H1 (cell line): ENCODE measurements at regions not wholly inside any gene's neighbourhood (a gene's known extent, or its start where the extent isn't known, plus 50 kb on each side); places are given as distances from the start of the nearest gene placed in this dataset.

Experiments
- CTCF ChIA-PET: fragments of 300-600 bp; sonication (Branson Sonifier 250); formaldehyde crosslinking; loops from one replicate; lab custom pipeline; 2021; ENCODE audit not compliant: partially characterized antibody; lab: Charles Lee
- POLR2A ChIA-PET: fragments of 300-600 bp; sonication (Branson Sonifier 250); formaldehyde crosslinking; loops from one replicate; lab custom pipeline; 2021; ENCODE audit warnings: inconsistent platforms; ENCODE audit not compliant: partially characterized antibody; lab: Charles Lee
- DNase-seq, 2 experiments: peaks; one replicate each; pipeline versions ENCODE4 v3.0.0 to v3.0.0-alpha.2; 2010 to 2022; ENCODE audit warnings: low spot score in 2 of 2, low read depth in 1 of 2, mixed read lengths in 1 of 2
- FAIRE-seq: peaks from 2 replicates; lab custom pipeline; 2011; peaks lifted over from hg19 to GRCh38; lab: Jason Lieb, UNC
- H2AFZ ChIP-seq: 2 replicates; pipeline ENCODE4 v1.8.1; 2012; ENCODE audit warnings: low read length, inconsistent platforms
- H2AK5ac ChIP-seq: 2 replicates; pipeline ENCODE4 v1.6.1; 2013; ENCODE audit warnings: low read depth, low read length
- H2BK120ac ChIP-seq: replicated peaks from 2 replicates; pipeline ENCODE3; 2013; ENCODE audit warnings: low read depth, low read length, inconsistent platforms
- H2BK12ac ChIP-seq: 2 replicates; pipeline ENCODE4 v1.6.1; 2013; ENCODE audit warnings: low read depth, low read length
- H2BK15ac ChIP-seq: 2 replicates; pipeline ENCODE4 v1.6.1; 2013; ENCODE audit warnings: low read length
- H2BK20ac ChIP-seq: 2 replicates; pipeline ENCODE4 v1.6.1; 2013; ENCODE audit warnings: low read length
- H2BK5ac ChIP-seq: 2 replicates; pipeline ENCODE4 v1.6.1; 2013; ENCODE audit warnings: low read depth, low read length
- H3K14ac ChIP-seq: 2 replicates; pipeline ENCODE4 v1.6.1; 2013; ENCODE audit warnings: inconsistent platforms; ENCODE audit not compliant: insufficient read length
- H3K18ac ChIP-seq: 2 replicates; pipeline ENCODE4 v1.6.1; 2013; ENCODE audit warnings: low read length; ENCODE audit errors: extremely low read depth
- H3K23ac ChIP-seq: 2 replicates; pipeline ENCODE4 v1.6.1; 2013; ENCODE audit warnings: inconsistent platforms; ENCODE audit not compliant: insufficient read length
- H3K23me2 ChIP-seq: 2 replicates; pipeline ENCODE4 v1.6.1; 2013; ENCODE audit warnings: low read depth, low read length
- H3K27ac ChIP-seq: 2 replicates; pipeline ENCODE4 v1.6.1; 2011; ENCODE audit warnings: low read depth, low read length, inconsistent platforms
- H3K27me3 ChIP-seq, 4 experiments: replicated peaks in 1 of 4; 1 replicate in 1 of 4; 2 replicates in 3 of 4; pipeline versions ENCODE4 v1.6.1 to v1.8.1; 2011 to 2013; ENCODE audit warnings: low read length in 3 of 4, mild to moderate bottlenecking in 3 of 4, inconsistent platforms in 2 of 4, mixed read lengths in 2 of 4, moderate library complexity in 1 of 4; ENCODE audit not compliant: control insufficient read depth in 3 of 4, insufficient read depth in 3 of 4; ENCODE audit errors: extremely low read depth in 1 of 4
- H3K36me3 ChIP-seq, 4 experiments: 2 replicates each; pipeline versions ENCODE4 v1.6.1 to v1.8.1; 2011 to 2013; ENCODE audit warnings: mild to moderate bottlenecking in 4 of 4, low read length in 3 of 4, moderate library complexity in 2 of 4, control low read depth in 1 of 4, inconsistent platforms in 1 of 4; ENCODE audit not compliant: insufficient read depth in 4 of 4, control insufficient read depth in 2 of 4
- H3K4ac ChIP-seq: replicated peaks from 2 replicates; pipeline ENCODE3; 2013; ENCODE audit warnings: low read length, low read depth, mixed read lengths, inconsistent platforms; ENCODE audit not compliant: insufficient read length
- H3K4me1 ChIP-seq, 4 experiments: replicated peaks in 1 of 4; 1 replicate in 1 of 4; 2 replicates in 3 of 4; pipeline versions ENCODE4 v1.6.1 to v1.8.1; 2011 to 2013; ENCODE audit warnings: low read length in 3 of 4, inconsistent platforms in 2 of 4, mixed read lengths in 1 of 4; ENCODE audit not compliant: insufficient read depth in 4 of 4, control insufficient read depth in 3 of 4
- H3K4me2 ChIP-seq, 2 experiments: 2 replicates each; pipeline versions ENCODE4 v1.6.1 to v1.8.1; 2011 to 2013; ENCODE audit warnings: low read depth in 2 of 2, low read length in 2 of 2, control low read depth in 1 of 2, inconsistent platforms in 1 of 2, mild to moderate bottlenecking in 1 of 2; ENCODE audit not compliant: insufficient read depth in 1 of 2
- H3K4me3 ChIP-seq, 4 experiments: fragments of 200-600, 300-600 bp in 1 of 4; sonication (generic), shearing (Covaris generic), sonication (Bioruptor Twin) in 1 of 4; 2 replicates each; pipeline versions ENCODE4 v1.5.1 to v1.8.1; 2011 to 2016; ENCODE audit warnings: low read length in 4 of 4, low read depth in 3 of 4, control low read depth in 2 of 4, inconsistent platforms in 2 of 4, mild to moderate bottlenecking in 2 of 4, mixed read lengths in 1 of 4, moderate library complexity in 1 of 4; ENCODE audit not compliant: insufficient read depth in 2 of 4; ENCODE audit errors: extremely low read depth in 1 of 4
- H3K56ac ChIP-seq: replicated peaks from 2 replicates; pipeline ENCODE3; 2013; ENCODE audit warnings: low read depth, mild to moderate bottlenecking, mixed read lengths, low read length, inconsistent platforms; ENCODE audit not compliant: insufficient read length
- H3K79me1 ChIP-seq: 2 replicates; pipeline ENCODE4 v1.6.1; 2013; ENCODE audit warnings: low read depth, low read length, control low read depth
- H3K79me2 ChIP-seq, 2 experiments: 2 replicates each; pipeline versions ENCODE4 v1.6.1 to v1.8.1; 2012 to 2013; ENCODE audit warnings: low read length in 2 of 2, mild to moderate bottlenecking in 2 of 2, inconsistent platforms in 1 of 2; ENCODE audit not compliant: insufficient read depth in 2 of 2, control insufficient read depth in 1 of 2
- H3K9ac ChIP-seq, 4 experiments: replicated peaks in 1 of 4; 1 replicate in 1 of 4; 2 replicates in 3 of 4; pipeline versions ENCODE4 v1.6.1 to v1.8.1; 2011 to 2013; ENCODE audit warnings: low read depth in 3 of 4, low read length in 3 of 4, control low read depth in 2 of 4, mild to moderate bottlenecking in 2 of 4, moderate library complexity in 2 of 4, inconsistent platforms in 1 of 4; ENCODE audit errors: extremely low read depth in 1 of 4
- H3K9me3 ChIP-seq, 2 experiments: 2 replicates each; pipeline versions ENCODE4 v1.6.1 to v1.8.1; 2012 to 2013; ENCODE audit warnings: mild to moderate bottlenecking in 2 of 2, moderate library complexity in 2 of 2, control low read depth in 1 of 2, inconsistent platforms in 1 of 2, low read depth in 1 of 2, low read length in 1 of 2, mixed read lengths in 1 of 2; ENCODE audit not compliant: insufficient read depth in 2 of 2
- H4K20me1 ChIP-seq, 2 experiments: replicated peaks in 1 of 2; 2 replicates each; pipeline versions ENCODE3 to v1.8.1; 2011 to 2013; ENCODE audit warnings: inconsistent platforms in 2 of 2, low read length in 2 of 2, mild to moderate bottlenecking in 1 of 2; ENCODE audit not compliant: insufficient read depth in 2 of 2, control insufficient read depth in 1 of 2
- H4K5ac ChIP-seq: 2 replicates; pipeline ENCODE4 v1.6.1; 2013; ENCODE audit warnings: low read length, low read depth, mixed read lengths, inconsistent platforms; ENCODE audit not compliant: insufficient read length
- H4K8ac ChIP-seq: 2 replicates; pipeline ENCODE4 v1.8.0; 2013; ENCODE audit warnings: mild to moderate bottlenecking, moderate library complexity, low read length, inconsistent platforms; ENCODE audit not compliant: insufficient read depth; ENCODE audit errors: extremely low read depth
- H4K91ac ChIP-seq: replicated peaks from 2 replicates; pipeline ENCODE3; 2013; ENCODE audit warnings: low read length, mixed read lengths, inconsistent platforms; ENCODE audit not compliant: insufficient read length
- CBX5 ChIP-seq: fragments of 300-800, 300-1000 bp; sonication (generic); IDR thresholded peaks from 2 replicates; pipeline ENCODE4 v1.7.1; 2016; ENCODE audit warnings: antibody characterized with exemption, low read length, low read depth
- CHD1 ChIP-seq: IDR thresholded peaks from 2 replicates; pipeline ENCODE4 v1.6.1; 2012; ENCODE audit warnings: low read depth, low read length, improper control_type of control experiment
- CHD2 ChIP-seq: IDR thresholded peaks from 2 replicates; pipeline ENCODE4 v1.6.1; 2012; ENCODE audit warnings: low read length, improper control_type of control experiment
- E2F6 ChIP-seq: IDR thresholded peaks from 2 replicates; pipeline ENCODE4 v1.6.1; 2012; ENCODE audit warnings: inconsistent platforms
- GABPA ChIP-seq: IDR thresholded peaks from 2 replicates; pipeline ENCODE4 v1.6.1; 2011; ENCODE audit warnings: mild to moderate bottlenecking, low read length, moderate library complexity, borderline replicate concordance; ENCODE audit not compliant: insufficient read depth
- GTF2F1 ChIP-seq: IDR thresholded peaks from 2 replicates; pipeline ENCODE4 v1.6.1; 2012; ENCODE audit warnings: low read depth, low read length, improper control_type of control experiment, borderline replicate concordance
- HDAC2 ChIP-seq, 2 experiments: fragments of 300-600 bp in 1 of 2; sonication (generic) in 1 of 2; IDR thresholded peaks; 2 replicates each; pipeline ENCODE4 v1.6.1; 2011 to 2012; ENCODE audit warnings: low read depth in 2 of 2, low read length in 2 of 2, mild to moderate bottlenecking in 2 of 2, moderate library complexity in 2 of 2, borderline replicate concordance in 1 of 2, inconsistent platforms in 1 of 2
- JUN ChIP-seq: IDR thresholded peaks from 2 replicates; pipeline ENCODE4 v1.6.1; 2011; ENCODE audit warnings: low read depth, mild to moderate bottlenecking, improper control_type of control experiment, low read length
- KDM4A ChIP-seq: IDR thresholded peaks from one replicate; pipeline ENCODE4 v1.7.1; 2012; ENCODE audit warnings: low read depth, mild to moderate bottlenecking, moderate library complexity, low read length, inconsistent platforms; ENCODE audit not compliant: severe bottlenecking
- PHF8 ChIP-seq: fragments of 200-600 bp; sonication (generic); conservative IDR thresholded peaks from 2 replicates; pipeline ENCODE4 v1.7.1; 2012; ENCODE audit warnings: low read depth, mild to moderate bottlenecking, inconsistent platforms, low read length, moderate library complexity
- POLR2A ChIP-seq, 2 experiments: IDR thresholded peaks; 1 replicate in 1 of 2; 2 replicates in 1 of 2; pipeline ENCODE4 v1.6.1; 2011; ENCODE audit warnings: low read depth in 2 of 2, low read length in 2 of 2, mild to moderate bottlenecking in 2 of 2; ENCODE audit errors: control extremely low read depth in 1 of 2
- SIRT6 ChIP-seq: IDR thresholded peaks from one replicate; pipeline ENCODE4 v1.7.1; 2012; ENCODE audit warnings: low read length, inconsistent platforms
- SIX5 ChIP-seq: IDR thresholded peaks from 2 replicates; pipeline ENCODE4 v1.6.1; 2011; ENCODE audit warnings: mild to moderate bottlenecking, low read depth, low read length
- TAF7 ChIP-seq: optimal IDR thresholded peaks from 2 replicates; pipeline ENCODE3; 2011; ENCODE audit warnings: low read depth, mild to moderate bottlenecking, inconsistent platforms, low read length, moderate library complexity, borderline replicate concordance
- YY1 ChIP-seq: IDR thresholded peaks from 2 replicates; pipeline ENCODE4 v1.6.1; 2011; ENCODE audit warnings: low read depth, mild to moderate bottlenecking, low read length
- WGBS, 2 experiments: shearing (Covaris generic) in 1 of 2; methylation state at CpG; one replicate each; pipeline versions ENCODE4 v1.1.6 to v1.1.7; 2013 to 2015; ENCODE audit warnings: low lambda C conversion rate in 2 of 2, mixed read lengths in 2 of 2, inconsistent platforms in 1 of 2, low coverage in 1 of 2, missing lambda C conversion rate in 1 of 2; ENCODE audit not compliant: insufficient replicate concordance in 2 of 2, insufficient coverage in 1 of 2, insufficient read length in 1 of 2; ENCODE audit errors: extremely low coverage in 1 of 2, missing lambda C conversion rate in 1 of 2; 5-methylcytosine and 5-hydroxymethylcytosine counted together

DNA sequence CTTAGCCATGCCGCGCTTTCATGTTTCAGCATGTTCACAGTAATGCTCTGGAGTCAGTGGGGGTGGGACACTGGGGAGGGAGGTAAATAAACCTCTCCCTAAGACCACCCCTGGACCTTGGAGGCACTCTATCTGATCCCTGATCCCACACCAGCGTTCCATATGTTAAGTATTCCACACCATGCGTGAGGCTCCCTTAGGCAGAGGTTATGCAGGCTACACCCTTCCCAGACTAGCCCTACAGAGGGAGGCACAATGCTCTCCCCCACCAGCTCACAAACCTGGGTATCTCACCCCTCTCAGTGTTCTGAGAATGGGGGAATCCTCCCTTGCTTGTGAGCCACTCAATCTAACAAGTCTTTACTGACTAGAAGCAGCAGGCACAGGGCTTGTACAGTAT lies 1610.4 kb upstream of the ZEB2 start:
- H3K23me2 ChIP-seq, result no peaks in the 10 kb centered on the region
- no peak overlapping the region for H3K4me3 ChIP-seq
- no peaks in the 10 kb centered on the region for H3K36me3 ChIP-seq
- no peak overlapping the region for H4K8ac ChIP-seq
- H2BK20ac ChIP-seq, result 0 out of 2 replicates have a peak overlapping the region, but pooled peaks have one; percentile 72
- H3K4me2 ChIP-seq, result no peak overlapping the region
- H3K79me2 ChIP-seq, result no peaks in the 10 kb centered on the region
- H4K91ac ChIP-seq, result no peak overlapping the region
- H2AFZ ChIP-seq, result no peak overlapping the region
- no peaks in the 10 kb centered on the region for H3K9me3 ChIP-seq
- H3K4me1 ChIP-seq, result no peaks in the 10 kb centered on the region
- FAIRE-seq (no peak), DNase-seq (no peak)
- no peak overlapping the region for H4K5ac ChIP-seq
- no peak overlapping the region for H3K9ac ChIP-seq
- no peak overlapping the region for H2AK5ac ChIP-seq
- H3K79me1 ChIP-seq, result no peaks in the 10 kb centered on the region
- POLR2A ChIA-PET, result no interaction called here
- CTCF ChIA-PET, result interaction anchor here (1.2 kb wide), 1 partner anchor 9 kb away, joined by 3 read pairs; no protein-coding TSS in a partner anchor
- H2BK12ac ChIP-seq, result no peak overlapping the region
- WGBS, 2 experiments, result 89% methylated on average over 4 of the region's 4 CpGs; no CpG with 5 or more reads in 1 of the 2 experiments
- no peak overlapping the region for H2BK120ac ChIP-seq
- no peaks in the 10 kb centered on the region for H3K27me3 ChIP-seq
- no peak overlapping the region for H3K4ac ChIP-seq
- no peak overlapping the region for H3K18ac ChIP-seq
- H3K56ac ChIP-seq, result no peak overlapping the region
- H3K23ac ChIP-seq, result no peak overlapping the region
- no peaks in the 10 kb centered on the region for H4K20me1 ChIP-seq
- no peak overlapping the region for H2BK5ac ChIP-seq
- H3K27ac ChIP-seq, result no peak overlapping the region
- no peak overlapping the region for H2BK15ac ChIP-seq
- no peak overlapping the region for H3K14ac ChIP-seq
- no peak for TF ChIP-seq CHD2
- no peak for TF ChIP-seq HDAC2 (IDR thresholded peaks at IDR 0.05; ENCODE audit: borderline replicate concordance in 1 of 2, low read depth in 2 of 2, low read length in 2 of 2)
- no peak for TF ChIP-seq JUN
- no peak for TF ChIP-seq GABPA
- no peak for TF ChIP-seq KDM4A
- no peak for TF ChIP-seq E2F6
- no peak for TF ChIP-seq CHD1
- TF ChIP-seq SIX5, result no peak
- no peak for TF ChIP-seq SIRT6
- TF ChIP-seq YY1, result no peak
- TF ChIP-seq PHF8, result no peak
- no peak for TF ChIP-seq GTF2F1
- no peak for TF ChIP-seq TAF7
- no peak for TF ChIP-seq POLR2A (IDR thresholded peaks at IDR 0.05; ENCODE audit: control extremely low read depth in 1 of 2, low read depth in 2 of 2, low read length in 2 of 2)
- TF ChIP-seq CBX5, result no peak
